ENCODE measurements at regions not wholly inside any gene's neighbourhood (a gene's known extent, or its start where the extent isn't known, plus 50 kb on each side); places are given as distances from the start of the nearest gene placed in this dataset.

DNA sequence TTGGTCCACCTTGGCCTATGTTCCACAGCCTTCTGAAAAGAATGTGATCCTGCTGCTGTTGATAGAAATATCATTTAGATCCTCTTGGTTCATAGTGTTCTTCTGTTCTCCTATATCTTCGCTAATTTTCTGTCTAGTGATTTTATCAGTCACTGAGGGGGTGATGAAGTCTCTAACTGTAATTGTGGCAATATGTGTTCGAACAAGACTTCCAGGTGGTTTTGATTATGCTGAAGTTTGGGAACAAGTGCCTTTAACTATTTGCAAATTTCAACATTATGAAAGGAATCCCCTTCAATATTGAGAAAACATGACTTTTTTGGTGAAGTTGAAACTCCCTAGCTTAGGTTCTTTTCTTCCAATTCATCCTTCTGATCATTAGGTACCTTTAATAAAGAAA, 140.4 kb downstream of the MTX2 start:
- H3K4me3 Mint-ChIP-seq: no peak overlapping the region
- DNase-seq (ENCODE audit: extremely low spot score, unreplicated experiment): no peak

DNA sequence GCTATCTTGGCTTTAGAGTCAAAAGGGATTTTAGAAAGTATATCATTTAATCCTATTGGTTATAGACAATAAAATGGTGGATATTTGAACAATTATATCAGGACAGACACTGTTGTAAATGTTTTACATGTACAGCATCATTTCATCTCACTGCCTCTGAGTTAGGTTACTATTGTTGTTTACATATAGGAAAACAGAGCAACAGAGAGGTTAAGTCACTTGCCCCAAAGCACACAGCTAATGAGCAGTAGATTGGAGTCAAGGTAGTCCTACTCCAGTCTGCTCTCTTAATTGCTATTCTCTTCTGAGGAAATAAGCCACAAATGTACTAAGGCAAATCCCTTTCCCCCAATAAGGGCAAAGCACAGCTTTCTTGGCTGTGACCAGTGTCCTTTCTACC, 142.9 kb downstream of the MTX2 start:
- DNase-seq (ENCODE audit: extremely low spot score, unreplicated experiment): no peak
- peaks cover 23% of the 10 kb centered on the region for H3K27me3 Mint-ChIP-seq
- no peak overlapping the region for H3K4me3 Mint-ChIP-seq
- TF ChIP-seq, protein P1, sequence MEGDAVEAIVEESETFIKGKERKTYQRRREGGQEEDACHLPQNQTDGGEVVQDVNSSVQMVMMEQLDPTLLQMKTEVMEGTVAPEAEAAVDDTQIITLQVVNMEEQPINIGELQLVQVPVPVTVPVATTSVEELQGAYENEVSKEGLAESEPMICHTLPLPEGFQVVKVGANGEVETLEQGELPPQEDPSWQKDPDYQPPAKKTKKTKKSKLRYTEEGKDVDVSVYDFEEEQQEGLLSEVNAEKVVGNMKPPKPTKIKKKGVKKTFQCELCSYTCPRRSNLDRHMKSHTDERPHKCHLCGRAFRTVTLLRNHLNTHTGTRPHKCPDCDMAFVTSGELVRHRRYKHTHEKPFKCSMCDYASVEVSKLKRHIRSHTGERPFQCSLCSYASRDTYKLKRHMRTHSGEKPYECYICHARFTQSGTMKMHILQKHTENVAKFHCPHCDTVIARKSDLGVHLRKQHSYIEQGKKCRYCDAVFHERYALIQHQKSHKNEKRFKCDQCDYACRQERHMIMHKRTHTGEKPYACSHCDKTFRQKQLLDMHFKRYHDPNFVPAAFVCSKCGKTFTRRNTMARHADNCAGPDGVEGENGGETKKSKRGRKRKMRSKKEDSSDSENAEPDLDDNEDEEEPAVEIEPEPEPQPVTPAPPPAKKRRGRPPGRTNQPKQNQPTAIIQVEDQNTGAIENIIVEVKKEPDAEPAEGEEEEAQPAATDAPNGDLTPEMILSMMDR (conservative IDR thresholded peaks at IDR 0.05): no peak
- H3K9me3 Mint-ChIP-seq: no peaks in the 10 kb centered on the region
- no peak overlapping the region for H3K27ac Mint-ChIP-seq
- no peaks in the 10 kb centered on the region for H3K36me3 Mint-ChIP-seq
- peaks cover 14% of the 10 kb centered on the region for H3K4me1 Mint-ChIP-seq (ENCODE audit: unreplicated experiment)

More for the DNA sequence above, 140.4 kb downstream of the MTX2 start:
- peaks cover 12% of the 10 kb centered on the region for H3K27me3 Mint-ChIP-seq
- H3K36me3 Mint-ChIP-seq: no peaks in the 10 kb centered on the region
- H3K4me1 Mint-ChIP-seq (ENCODE audit: unreplicated experiment): peaks cover 11% of the 10 kb centered on the region
- TF ChIP-seq, protein P1 (conservative IDR thresholded peaks at IDR 0.05): no peak
- no peak overlapping the region for H3K27ac Mint-ChIP-seq
- no peaks in the 10 kb centered on the region for H3K9me3 Mint-ChIP-seq

DNA sequence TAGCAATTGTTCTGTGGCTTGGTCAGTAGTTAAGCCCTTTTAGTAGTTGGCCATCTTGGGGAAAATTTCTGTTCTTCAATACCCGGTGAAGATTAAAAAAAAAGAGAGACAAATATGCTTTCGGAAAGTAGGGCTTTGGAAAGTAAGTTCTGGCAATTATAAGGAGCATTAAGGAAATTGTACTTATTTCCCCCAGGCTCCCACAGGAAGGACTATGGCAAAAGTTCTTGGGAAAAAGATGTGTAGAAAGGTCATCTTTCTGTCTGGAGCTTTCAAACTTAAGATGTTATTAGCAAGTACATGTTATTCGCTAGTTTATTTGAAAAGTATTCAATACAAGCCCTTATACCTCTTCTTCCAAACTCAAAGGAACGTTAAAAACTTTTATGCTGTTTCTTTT, 144.5 kb downstream of the MTX2 start:
- TF ChIP-seq, protein P1 (conservative IDR thresholded peaks at IDR 0.05): no peak
- peaks cover 20% of the 10 kb centered on the region for H3K27me3 Mint-ChIP-seq
- peaks cover 14% of the 10 kb centered on the region for H3K4me1 Mint-ChIP-seq (ENCODE audit: unreplicated experiment)
- no peaks in the 10 kb centered on the region for H3K9me3 Mint-ChIP-seq
- no peak overlapping the region for H3K27ac Mint-ChIP-seq
- DNase-seq (ENCODE audit: extremely low spot score, unreplicated experiment): no peak
- H3K4me3 Mint-ChIP-seq: no peak overlapping the region
- H3K36me3 Mint-ChIP-seq: no peaks in the 10 kb centered on the region

DNA sequence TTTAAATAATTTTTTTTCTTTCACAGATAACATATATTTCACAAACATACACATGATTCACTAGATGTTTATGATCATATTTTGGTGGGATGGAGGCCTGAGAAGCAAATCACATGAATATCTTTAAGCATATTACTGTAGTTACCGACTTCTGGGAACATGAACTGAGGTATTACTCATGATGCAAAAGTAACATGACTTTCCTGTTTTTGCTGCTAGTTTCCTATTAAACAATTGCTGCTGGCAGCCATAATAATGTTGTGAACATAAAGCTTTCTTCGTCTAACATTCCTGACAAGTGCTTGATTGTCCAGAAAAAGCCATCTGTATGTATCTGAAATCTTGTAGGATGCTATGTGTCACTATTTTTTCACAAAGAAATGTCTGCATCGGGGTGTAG, 145.4 kb downstream of the MTX2 start:
- no peak overlapping the region for H3K27ac Mint-ChIP-seq
- H3K27me3 Mint-ChIP-seq: peaks cover 18% of the 10 kb centered on the region
- H3K4me3 Mint-ChIP-seq: no peak overlapping the region
- no peaks in the 10 kb centered on the region for H3K36me3 Mint-ChIP-seq
- TF ChIP-seq, protein P1 (conservative IDR thresholded peaks at IDR 0.05): no peak
- H3K4me1 Mint-ChIP-seq (ENCODE audit: unreplicated experiment): peaks cover 16% of the 10 kb centered on the region
- no peak for DNase-seq (ENCODE audit: extremely low spot score, unreplicated experiment)
- no peaks in the 10 kb centered on the region for H3K9me3 Mint-ChIP-seq

DNA sequence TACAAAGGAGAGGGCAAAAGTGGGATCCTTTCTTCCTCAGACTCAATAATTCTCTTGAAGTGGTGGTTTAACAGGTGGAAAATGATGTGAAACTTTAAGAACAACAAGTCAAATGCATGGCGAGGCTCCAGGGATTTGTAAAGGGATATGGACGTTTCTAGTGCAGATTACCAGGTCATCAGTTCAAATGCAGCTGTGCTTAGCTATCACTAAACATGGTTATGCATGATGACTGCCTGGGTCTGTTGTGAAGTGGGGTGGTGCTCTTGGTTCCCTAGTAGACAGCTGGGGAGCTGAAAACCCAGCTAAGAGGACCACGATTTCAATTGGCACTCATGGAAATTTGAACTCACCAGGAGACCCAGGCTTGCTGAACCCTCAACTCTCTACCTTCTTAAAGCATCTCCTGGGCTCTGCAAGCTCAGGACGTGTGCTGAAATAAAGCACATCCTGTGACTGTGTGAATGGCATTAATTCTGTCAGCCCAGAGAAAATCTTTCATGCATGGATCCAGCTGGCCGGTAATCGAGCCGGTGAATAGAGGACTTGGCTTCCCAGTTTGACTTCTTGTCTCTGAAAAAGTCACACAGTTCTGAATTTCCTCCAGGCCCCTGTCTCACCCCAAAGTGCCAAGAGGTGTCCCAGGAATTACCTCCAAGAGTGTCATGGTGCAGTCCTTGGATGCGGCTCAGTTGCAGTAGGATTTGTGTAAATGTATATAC, 146.1 kb downstream of the MTX2 start:
- no peak overlapping the region for H3K4me3 Mint-ChIP-seq
- no peaks in the 10 kb centered on the region for H3K9me3 Mint-ChIP-seq
- no peak for DNase-seq (ENCODE audit: extremely low spot score, unreplicated experiment)
- H3K4me1 Mint-ChIP-seq (ENCODE audit: unreplicated experiment): peaks cover 16% of the 10 kb centered on the region
- TF ChIP-seq, protein P1 (conservative IDR thresholded peaks at IDR 0.05): no peak
- H3K36me3 Mint-ChIP-seq: no peaks in the 10 kb centered on the region
- no peak overlapping the region for H3K27ac Mint-ChIP-seq
- peaks cover 11% of the 10 kb centered on the region for H3K27me3 Mint-ChIP-seq

Data from type B pancreatic cell (in vitro differentiated cells).